ENCODE measurements at regions not wholly inside any gene's neighbourhood (a gene's known extent, or its start where the extent isn't known, plus 50 kb on each side); places are given as distances from the start of the nearest gene placed in this dataset.
"Not testable (repeated sequence)": the region's sequence is repeated elsewhere in the genome, so short reads cannot be mapped to it uniquely, and the experiment has no call there.

DNA sequence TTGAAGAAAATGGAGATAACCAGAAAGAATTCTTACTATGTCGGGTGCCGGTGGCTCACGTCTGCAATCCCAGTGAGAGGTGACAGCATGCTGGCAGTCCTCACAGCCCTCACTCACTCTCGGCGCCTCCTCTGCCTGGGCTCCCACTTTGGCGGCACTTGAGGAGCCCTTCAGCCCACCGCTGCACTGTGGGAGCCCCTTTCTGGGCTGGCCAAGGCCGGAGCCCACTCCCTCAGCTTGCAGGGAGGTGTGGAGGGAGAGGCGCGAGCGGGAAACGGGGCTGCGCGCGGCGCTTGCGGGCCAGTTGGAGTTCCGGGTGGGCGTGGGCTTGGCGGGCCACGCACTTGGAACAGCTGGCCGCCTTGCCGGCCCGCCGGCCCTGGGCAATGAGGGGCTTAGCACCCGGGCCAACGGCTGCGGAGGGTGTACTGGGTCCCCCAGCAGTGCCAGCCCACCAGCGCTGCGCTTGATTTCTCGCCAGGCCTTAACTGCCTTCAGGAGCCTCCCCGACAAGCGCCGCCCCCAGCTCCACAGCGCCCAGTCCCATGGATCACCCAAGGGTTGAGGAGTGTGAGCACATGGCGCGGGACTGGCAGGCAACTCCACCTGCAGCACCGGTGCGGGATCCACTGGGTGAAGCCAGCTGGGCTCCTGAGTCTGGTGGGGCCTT, 1672.5 kb upstream of the B3GALT2 start:
- not testable (repeated sequence) for DNase-seq

DNA sequence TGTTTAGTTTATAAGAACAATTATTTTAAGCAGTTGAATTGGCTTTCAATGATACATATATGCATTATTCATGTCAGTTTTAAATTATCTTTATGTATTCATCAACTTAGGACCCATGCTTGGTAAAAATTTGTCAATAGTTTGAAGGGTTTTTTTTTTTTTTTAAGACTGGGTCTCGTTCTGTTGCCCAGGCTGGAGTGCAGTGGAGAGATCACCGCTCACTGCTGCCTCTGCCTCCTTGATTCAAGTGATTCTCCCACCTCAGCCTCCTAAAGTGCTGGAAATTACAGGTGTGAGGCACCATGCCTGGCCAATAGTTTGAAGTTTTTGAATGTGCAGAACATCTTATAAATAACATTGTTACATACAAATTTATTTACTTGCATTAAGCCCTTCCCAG, 1671.0 kb upstream of the B3GALT2 start:
- DNase-seq: no peak

- no peak for DNase-seq
Measured at GRCh38 chr1:194848846-194849245, 1662.4 kb upstream of the B3GALT2 start.

GRCh38 chr1:194846488-194846887, 1660.1 kb upstream of the B3GALT2 start:
- DNase-seq: no peak

GRCh38 chr1:194843077-194843476, 1656.7 kb upstream of the B3GALT2 start:
- no peak for DNase-seq

GRCh38 chr1:194833111-194833510, 1646.7 kb upstream of the B3GALT2 start:
- no peak for DNase-seq

DNA sequence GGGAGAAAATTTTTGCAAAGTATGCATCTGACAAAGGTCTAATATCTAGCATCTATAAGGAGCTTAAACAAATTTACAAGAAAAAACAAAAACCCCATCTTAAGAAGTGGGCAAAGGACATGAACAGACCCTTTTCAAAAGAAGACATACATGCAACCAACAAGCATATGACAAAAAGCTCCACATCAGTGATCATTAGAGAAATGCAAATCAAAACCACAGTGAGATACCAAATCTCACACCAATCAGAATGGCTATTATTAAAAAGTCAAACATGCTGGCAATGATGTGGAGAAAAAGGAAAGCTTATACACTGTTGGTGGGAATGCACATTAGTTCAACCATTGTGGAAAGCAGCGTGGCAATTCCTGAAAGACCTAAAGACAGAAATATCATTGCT, 1645.2 kb upstream of the B3GALT2 start:
- not testable (repeated sequence) for DNase-seq

- no peak for DNase-seq
Measured at GRCh38 chr1:194830387-194830786, 1644.0 kb upstream of the B3GALT2 start.

- no peak for DNase-seq
Measured at GRCh38 chr1:194829492-194829891, 1643.1 kb upstream of the B3GALT2 start.

DNA sequence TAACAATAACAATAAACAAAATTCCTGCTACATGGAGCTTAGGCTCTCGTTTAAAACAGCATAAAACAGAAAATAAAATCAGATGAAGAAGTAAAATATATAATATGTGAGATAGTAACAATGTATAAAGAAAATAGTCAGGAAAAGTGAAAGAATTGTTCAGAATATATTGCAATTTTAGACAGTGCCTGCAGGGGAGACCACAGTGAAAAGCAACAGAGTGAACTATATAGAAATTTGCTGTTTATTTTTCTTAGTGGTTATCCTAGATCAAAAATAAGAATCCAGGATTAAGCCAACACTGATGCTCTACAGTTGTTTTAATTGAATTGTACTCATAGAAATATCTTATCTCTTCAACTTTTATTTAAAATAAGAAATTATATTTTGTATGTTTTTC, 1639.0 kb upstream of the B3GALT2 start:
- no peak for DNase-seq

- DNase-seq: no peak
Measured at GRCh38 chr1:194821091-194821490, 1634.7 kb upstream of the B3GALT2 start.

- DNase-seq: no peak
Measured at GRCh38 chr1:194818674-194819073, 1632.3 kb upstream of the B3GALT2 start.

- no peak for DNase-seq
Measured at GRCh38 chr1:194816859-194817258, 1630.4 kb upstream of the B3GALT2 start.

DNA sequence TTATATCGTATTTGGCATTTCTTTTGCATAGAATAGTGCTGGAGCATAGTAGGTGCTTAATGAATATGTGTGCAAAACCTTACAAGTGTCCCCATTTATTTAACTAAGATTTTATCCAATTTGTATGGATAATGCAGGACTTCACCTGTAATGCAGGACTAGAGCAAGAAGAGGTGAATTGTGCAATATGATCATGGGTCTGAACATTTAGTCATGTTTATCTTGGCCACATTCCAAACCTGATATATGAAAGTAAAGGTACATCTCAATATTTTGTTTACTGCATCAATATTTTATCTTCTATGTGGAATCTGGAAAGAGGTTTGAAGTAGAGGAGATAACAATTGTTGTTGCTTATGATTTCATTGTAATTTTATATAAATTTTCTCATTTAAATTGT, 1626.7 kb upstream of the B3GALT2 start:
- no peak for DNase-seq

DNA sequence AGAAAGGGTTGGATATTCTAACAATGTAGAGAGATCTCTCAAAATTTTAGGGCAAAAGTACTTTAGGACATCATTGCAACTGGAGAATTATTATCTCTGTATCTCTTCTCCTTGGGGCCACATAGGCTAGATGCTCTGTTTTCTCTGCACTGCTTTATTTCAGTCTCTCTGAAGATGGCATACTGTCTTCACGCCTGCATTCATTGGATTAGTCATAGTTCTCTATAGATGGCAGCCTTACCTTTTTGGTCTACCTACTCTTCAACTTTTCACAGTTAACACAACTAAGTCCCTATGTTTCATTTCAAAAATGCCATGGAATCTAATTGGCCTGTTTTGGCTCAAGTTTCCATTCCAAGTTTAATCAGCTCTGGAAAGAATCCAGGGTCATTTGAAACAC, 1623.3 kb upstream of the B3GALT2 start:
- DNase-seq: no peak

DNA sequence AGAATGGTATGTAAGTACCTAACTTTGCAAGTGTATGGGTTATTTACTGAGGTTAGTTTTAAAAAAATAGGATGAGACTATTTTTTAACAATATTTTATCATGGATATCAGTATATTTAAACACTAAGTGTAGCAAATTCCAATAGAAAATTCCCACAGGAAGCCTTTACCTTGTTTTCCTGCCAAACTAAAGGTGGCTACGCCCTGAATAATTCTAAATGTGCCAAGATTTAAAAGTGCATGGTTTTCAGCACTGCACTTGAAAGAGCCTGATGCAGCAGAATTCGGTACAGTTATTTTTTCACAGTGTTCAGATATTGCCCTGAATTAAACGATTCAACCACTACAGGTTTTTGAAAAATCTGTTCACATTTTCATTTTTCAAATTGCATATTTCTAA, 1622.8 kb upstream of the B3GALT2 start:
- no peak for DNase-seq

DNA sequence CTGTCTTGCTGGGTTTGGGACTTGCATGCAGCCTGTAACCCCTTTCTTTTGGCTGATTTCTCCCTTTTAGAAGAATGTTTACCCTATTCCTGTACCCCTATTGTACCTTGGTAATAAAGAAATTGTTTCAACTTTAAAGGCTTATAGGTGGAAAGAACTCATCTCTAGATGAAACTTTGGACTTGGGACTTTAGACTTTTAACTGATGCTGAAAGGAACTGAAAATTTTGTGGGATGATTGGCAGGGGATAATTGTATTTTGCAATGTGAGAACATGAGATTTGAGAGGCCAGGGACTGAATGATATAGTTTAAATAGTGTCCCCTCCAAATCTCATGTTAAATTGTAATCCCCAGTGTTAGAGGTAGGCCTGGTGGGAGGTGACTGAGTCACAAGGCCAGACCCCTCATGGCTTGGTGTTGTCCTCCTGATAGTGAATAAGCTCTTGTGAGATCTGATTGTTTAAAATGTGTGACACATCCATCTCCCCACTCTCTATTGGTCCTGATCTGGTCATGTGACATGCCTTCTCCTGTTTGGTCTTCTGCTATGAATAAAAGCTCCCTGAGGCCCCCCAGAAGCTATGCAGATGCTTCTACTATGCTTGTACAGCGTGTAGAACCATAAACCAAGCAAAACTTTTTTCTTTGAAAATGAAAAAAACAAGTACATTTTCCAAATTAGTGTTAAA, 1621.3 kb upstream of the B3GALT2 start:
- no peak for DNase-seq

DNA sequence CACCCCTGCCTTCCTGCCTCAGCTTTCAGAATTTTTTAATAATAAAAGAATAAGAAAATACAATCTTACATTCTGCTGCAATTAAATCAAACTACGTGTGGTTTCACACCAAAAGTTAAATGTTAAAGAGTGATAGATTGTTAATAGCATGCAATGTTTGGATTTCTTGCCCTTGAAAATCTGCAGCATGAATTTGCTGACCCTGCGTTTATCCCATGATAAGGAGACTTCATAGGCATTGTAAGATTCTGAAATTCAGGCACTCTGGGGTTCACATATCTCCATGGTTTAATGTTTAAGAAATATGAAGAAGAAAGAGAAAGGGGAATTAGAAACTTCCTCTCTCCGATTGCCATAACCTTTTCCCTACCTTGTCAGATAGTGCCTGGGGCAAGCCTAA, 1616.2 kb upstream of the B3GALT2 start:
- DNase-seq: no peak

DNA sequence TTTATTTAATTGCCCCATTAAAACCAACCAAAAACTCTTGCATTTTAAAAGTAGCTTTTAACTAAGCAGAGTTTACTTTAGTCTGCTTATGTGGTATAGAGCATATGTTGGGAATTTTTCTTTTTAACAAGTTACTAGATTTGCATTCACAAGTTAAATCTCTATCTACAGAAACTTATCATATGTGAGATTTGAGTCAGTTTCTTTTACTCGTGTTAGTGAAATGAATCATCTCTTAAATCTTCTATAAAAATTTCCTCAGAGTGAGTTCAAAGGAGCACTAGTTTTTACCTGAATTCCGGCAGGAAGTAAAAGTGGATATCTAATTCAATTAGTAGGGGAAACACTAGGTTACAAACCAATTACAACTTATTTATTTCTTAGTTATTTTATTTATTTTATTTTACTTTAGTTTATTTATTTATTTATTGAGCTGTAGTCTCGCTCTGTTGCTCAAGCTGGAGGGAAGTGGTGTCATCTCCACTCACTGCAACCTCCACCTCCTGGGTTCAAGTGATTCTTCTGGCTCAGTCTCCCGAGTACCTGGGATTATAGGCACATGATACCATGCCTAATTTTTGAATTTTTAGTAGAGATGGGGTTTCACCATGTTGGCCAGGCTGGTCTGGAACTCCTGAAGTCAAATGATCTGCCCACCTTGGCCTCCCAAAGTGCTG, 1609.6 kb upstream of the B3GALT2 start:
- DNase-seq: no peak

- DNase-seq: no peak
Measured at GRCh38 chr1:194787001-194787400, 1600.6 kb upstream of the B3GALT2 start.

- no peak for DNase-seq
Measured at GRCh38 chr1:194786027-194786426, 1599.6 kb upstream of the B3GALT2 start.

DNA sequence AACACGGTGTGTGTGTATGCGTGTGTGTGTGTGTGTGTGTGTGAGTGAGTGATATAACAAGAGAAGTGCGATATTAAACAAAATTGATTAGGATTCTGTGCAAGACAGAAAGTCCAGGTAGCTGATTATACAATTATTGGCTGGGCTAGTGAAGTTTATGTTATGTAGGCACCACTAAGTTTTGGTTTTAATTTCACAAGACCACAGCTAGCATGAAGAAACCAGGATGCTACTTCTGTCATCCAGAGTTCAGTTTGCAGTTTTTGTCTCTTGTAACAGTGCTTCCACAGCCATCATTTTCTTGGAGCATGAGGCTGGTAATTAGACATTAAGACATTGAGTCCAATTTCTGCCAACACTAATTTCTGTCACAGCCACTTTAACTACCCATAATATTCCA, 1590.2 kb upstream of the B3GALT2 start:
- DNase-seq: no peak

DNA sequence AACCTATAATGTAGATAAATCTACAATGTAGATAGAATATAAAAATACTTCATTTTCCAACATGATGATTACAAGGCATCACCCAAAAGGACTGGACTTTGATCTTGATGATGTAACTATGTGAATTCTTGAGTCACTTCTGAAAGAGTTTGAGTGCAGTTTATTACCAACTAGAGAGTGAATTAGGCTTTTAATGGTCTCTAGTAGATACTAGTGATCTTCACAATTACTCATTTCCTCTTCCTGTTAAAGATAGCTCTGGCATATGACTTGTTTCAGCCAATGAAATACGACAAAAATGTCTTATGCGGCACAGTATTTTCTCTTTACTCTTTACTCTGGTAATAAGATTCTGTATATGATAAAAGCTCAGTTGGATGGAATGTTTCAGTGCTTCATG, 1588.1 kb upstream of the B3GALT2 start:
- no peak for DNase-seq

DNA sequence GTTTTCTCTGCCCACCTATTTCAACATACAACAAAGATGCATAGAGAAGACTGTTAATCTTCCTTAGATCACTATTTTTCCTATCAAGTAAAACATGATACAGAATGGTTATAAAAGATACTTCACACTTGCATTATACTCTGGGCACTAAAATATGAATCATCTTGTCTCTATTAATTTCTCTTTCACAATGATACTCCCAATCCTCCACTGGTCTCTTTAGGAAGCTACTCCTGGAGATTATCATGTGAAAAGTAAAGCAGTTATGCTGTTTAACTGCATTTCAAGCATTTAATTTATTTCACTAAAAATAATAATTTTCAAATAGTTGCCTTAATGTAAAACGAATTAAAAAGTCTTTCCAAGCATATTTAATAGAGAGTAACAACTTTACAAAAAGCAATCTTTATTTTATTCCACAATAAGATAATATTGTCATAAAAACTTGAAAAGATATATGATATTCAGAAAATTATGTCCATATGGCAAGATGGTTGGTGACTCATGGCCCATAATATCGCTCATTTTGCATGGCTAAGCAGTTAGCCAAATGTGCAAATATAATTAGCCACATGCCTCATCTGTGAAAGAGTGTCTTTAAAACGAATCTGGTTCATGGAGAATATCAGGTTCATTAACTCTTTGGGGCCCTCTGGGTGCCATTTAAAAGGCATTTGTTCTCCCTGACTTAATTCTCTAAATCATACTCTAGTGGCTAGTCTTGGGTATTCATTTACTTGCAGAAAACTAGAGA, 1569.0 kb upstream of the B3GALT2 start:
- no peak for DNase-seq
